CD8-positive, alpha-beta memory T cell (primary cell): ENCODE measurements at regions not wholly inside any gene's neighbourhood (a gene's known extent, or its start where the extent isn't known, plus 50 kb on each side); places are given as distances from the start of the nearest gene placed in this dataset.
A peak's percentile ranks its signal among the peaks of the same experiment; 100 is the strongest.

Experiments used
- CTCF ChIA-PET: fragments of 350-600 bp; sonication (Branson Sonifier 250); formaldehyde crosslinking; loops from one replicate; lab custom pipeline; 2021; ENCODE audit warnings: antibody characterized with exemption; lab: Charles Lee
- POLR2A ChIA-PET: fragments of 350-600 bp; sonication (Branson Sonifier 250); formaldehyde crosslinking; loops from one replicate; lab custom pipeline; 2021; ENCODE audit warnings: antibody characterized with exemption; lab: Charles Lee
- DNase-seq, 5 donors: peaks; one replicate each; pipeline versions ENCODE4 v3.0.0 to v3.0.0-alpha.2; 2020 to 2022; ENCODE audit warnings: mixed read lengths in 1 of 5
- H3K27ac ChIP-seq: one replicate; pipeline ENCODE4 v1.7.0; 2013; ENCODE audit warnings: low read depth, mild to moderate bottlenecking, low read length, moderate library complexity
- H3K27me3 ChIP-seq: 2 replicates; pipeline ENCODE4 v1.7.0; 2013; ENCODE audit warnings: low read length, mild to moderate bottlenecking; ENCODE audit not compliant: insufficient read depth, poor library complexity, severe bottlenecking
- H3K36me3 ChIP-seq: 2 replicates; pipeline ENCODE4 v1.7.0; 2013; ENCODE audit warnings: mild to moderate bottlenecking, low read length, moderate library complexity; ENCODE audit not compliant: insufficient read depth
- H3K4me1 ChIP-seq: 2 replicates; pipeline ENCODE4 v1.7.0; 2013; ENCODE audit warnings: mild to moderate bottlenecking, low read length, moderate library complexity; ENCODE audit not compliant: insufficient read depth
- H3K4me3 ChIP-seq: 2 replicates; pipeline ENCODE4 v1.7.0; 2013; ENCODE audit warnings: mild to moderate bottlenecking, low read length
- H3K9me3 ChIP-seq: 2 replicates; pipeline ENCODE4 v1.7.0; 2013; ENCODE audit warnings: mild to moderate bottlenecking, low read length
- H3K27ac Mint-ChIP-seq, 8 donors: one replicate each; pipeline ENCODE4 v1.8.0; 2020 to 2021; ENCODE audit warnings: mixed read lengths in 8 of 8, mild to moderate bottlenecking in 6 of 8, inconsistent platforms in 3 of 8, moderate library complexity in 3 of 8
- H3K27me3 Mint-ChIP-seq, 2 donors: one replicate each; pipeline ENCODE4 v1.8.0; 2020 to 2021; ENCODE audit warnings: mixed read lengths in 2 of 2, mild to moderate bottlenecking in 1 of 2, moderate library complexity in 1 of 2
- H3K36me3 Mint-ChIP-seq, 3 donors: one replicate each; pipeline ENCODE4 v1.8.0; 2020 to 2021; ENCODE audit warnings: mixed read lengths in 3 of 3, inconsistent platforms in 1 of 3, mild to moderate bottlenecking in 1 of 3
- H3K4me1 Mint-ChIP-seq, 3 donors: one replicate each; pipeline ENCODE4 v1.8.0; 2020 to 2021; ENCODE audit warnings: mixed read lengths in 3 of 3, inconsistent platforms in 1 of 3, mild to moderate bottlenecking in 1 of 3
- H3K4me3 Mint-ChIP-seq, 7 donors: one replicate each; pipeline ENCODE4 v1.8.0; 2020 to 2021; ENCODE audit warnings: mixed read lengths in 7 of 7, mild to moderate bottlenecking in 6 of 7, moderate library complexity in 4 of 7, inconsistent platforms in 2 of 7
- H3K9me3 Mint-ChIP-seq, 5 donors: one replicate each; pipeline ENCODE4 v1.8.0; 2020 to 2022; ENCODE audit warnings: mixed read lengths in 5 of 5, mild to moderate bottlenecking in 3 of 5, moderate library complexity in 2 of 5, inconsistent platforms in 1 of 5

DNA sequence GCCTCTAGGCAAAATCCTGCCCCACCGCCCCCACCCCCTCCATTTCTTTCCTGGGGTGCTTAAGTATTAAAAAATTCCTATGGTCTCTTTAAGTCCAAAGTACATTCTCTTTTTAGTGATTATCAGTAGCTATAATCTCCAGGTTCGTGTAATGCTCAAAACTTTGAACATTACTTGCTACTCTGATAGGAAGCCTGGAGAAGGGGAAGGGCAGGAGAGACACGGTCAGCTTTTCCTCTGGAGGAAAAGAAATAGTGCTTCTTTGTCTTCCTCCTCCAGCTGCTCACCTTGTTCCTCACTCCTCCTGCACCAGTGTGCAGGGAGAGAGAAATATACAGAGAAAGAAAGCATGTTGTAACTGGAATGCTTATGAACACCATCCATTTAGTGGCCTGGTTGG, 80.4 kb downstream of the PPP1R2C start:
- H3K4me1 Mint-ChIP-seq, result no peaks in the 10 kb centered on the region
- DNase-seq, result no peak
- H3K27me3 Mint-ChIP-seq, result peaks cover 0 to 3% of the 10 kb centered on the region in 2 donors
- Histone ChIP-seq H3K27ac (no peak overlapping the region), H3K4me3 (no peak overlapping the region), H3K4me1 (no peaks in the 10 kb centered on the region), H3K9me3 (no peaks in the 10 kb centered on the region), H3K36me3 (no peaks in the 10 kb centered on the region), H3K27me3 (no peaks in the 10 kb centered on the region)
- peaks cover 0 to 7% (median 0%) of the 10 kb centered on the region in 3 donors for H3K36me3 Mint-ChIP-seq
- POLR2A ChIA-PET, result no interaction called here
- no peak overlapping the region for H3K4me3 Mint-ChIP-seq
- CTCF ChIA-PET, result no interaction called here
- H3K9me3 Mint-ChIP-seq, result peaks cover 0 to 2% (median 0%) of the 10 kb centered on the region in 5 donors
- no peak overlapping the region for H3K27ac Mint-ChIP-seq

DNA sequence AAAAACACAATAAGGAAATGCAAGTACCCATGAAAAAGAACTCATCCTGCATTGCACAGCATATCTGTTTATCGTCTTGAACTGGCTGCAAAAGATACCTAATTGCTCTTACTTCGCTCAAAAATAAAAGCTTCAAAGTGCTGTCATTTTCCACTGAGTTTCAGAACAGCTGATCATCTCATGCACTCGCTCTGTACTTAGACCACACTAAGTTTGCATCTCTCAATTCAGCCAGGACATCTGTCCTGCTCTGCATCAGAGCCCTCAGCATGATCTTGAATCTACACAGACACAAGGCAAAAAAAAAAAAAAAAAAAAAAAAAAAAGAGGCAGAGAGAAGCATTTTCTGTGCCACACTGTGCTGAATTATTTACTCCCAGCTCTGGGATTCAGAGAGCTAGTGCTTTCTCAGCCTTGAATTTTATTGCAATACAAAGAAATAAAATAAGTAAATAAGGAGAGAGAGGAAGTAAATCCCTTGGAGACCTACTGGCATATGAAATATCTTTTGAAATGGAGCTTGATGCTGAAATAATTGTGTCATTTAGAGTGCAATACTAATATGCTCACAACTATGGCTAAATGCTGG, 81.3 kb downstream of the PPP1R2C start:
- Mint-ChIP-seq H3K4me1 (no peaks in the 10 kb centered on the region), H3K4me3 (no peak overlapping the region), H3K36me3 (peaks cover 0 to 3% (median 0%) of the 10 kb centered on the region in 3 donors), H3K27me3 (peaks cover 0 to 3% of the 10 kb centered on the region in 2 donors), H3K9me3 (peaks cover 0 to 2% (median 0%) of the 10 kb centered on the region in 5 donors), H3K27ac (no peak overlapping the region)
- no peak overlapping the region for H3K4me3 ChIP-seq
- H3K27me3 ChIP-seq, result no peaks in the 10 kb centered on the region
- POLR2A ChIA-PET, result no interaction called here
- H3K36me3 ChIP-seq, result no peaks in the 10 kb centered on the region
- H3K4me1 ChIP-seq, result no peaks in the 10 kb centered on the region
- DNase-seq, result no peak
- no peak overlapping the region for H3K27ac ChIP-seq
- no peaks in the 10 kb centered on the region for H3K9me3 ChIP-seq
- CTCF ChIA-PET, result no interaction called here

GRCh38 chrX:42695800-42696358, 82.1 kb downstream of the PPP1R2C start:
- Mint-ChIP-seq H3K27me3 (peaks cover 0 to 3% of the 10 kb centered on the region in 2 donors), H3K36me3 (no peaks in the 10 kb centered on the region), H3K9me3 (peaks cover 0 to 2% (median 0%) of the 10 kb centered on the region in 5 donors), H3K4me3 (no peak overlapping the region), H3K4me1 (no peaks in the 10 kb centered on the region), H3K27ac (peak overlapping the region in 1 of 8 donors; percentile 17)
- DNase-seq, result no peak
- Histone ChIP-seq H3K4me1 (no peaks in the 10 kb centered on the region), H3K27ac (no peak overlapping the region), H3K36me3 (no peaks in the 10 kb centered on the region), H3K4me3 (no peak overlapping the region), H3K9me3 (no peaks in the 10 kb centered on the region), H3K27me3 (no peaks in the 10 kb centered on the region)
- POLR2A ChIA-PET, result no interaction called here
- CTCF ChIA-PET, result no interaction called here

- Mint-ChIP-seq H3K36me3 (no peaks in the 10 kb centered on the region), H3K27ac (no peak overlapping the region), H3K4me3 (no peak overlapping the region), H3K27me3 (peaks cover 0 to 3% of the 10 kb centered on the region in 2 donors), H3K4me1 (no peaks in the 10 kb centered on the region), H3K9me3 (no peaks in the 10 kb centered on the region)
- H3K27me3 ChIP-seq, result no peaks in the 10 kb centered on the region
- ChIA-PET CTCF (no interaction called here), POLR2A (no interaction called here)
- no peaks in the 10 kb centered on the region for H3K4me1 ChIP-seq
- H3K36me3 ChIP-seq, result no peaks in the 10 kb centered on the region
- DNase-seq, result no peak
- no peaks in the 10 kb centered on the region for H3K9me3 ChIP-seq
- no peak overlapping the region for H3K4me3 ChIP-seq
- no peak overlapping the region for H3K27ac ChIP-seq
These were observed 83.6 kb downstream of the PPP1R2C start for GRCh38 chrX:42694260-42694815.

- DNase-seq, result no peak
- Mint-ChIP-seq H3K27me3 (peaks cover 0 to 9% of the 10 kb centered on the region in 2 donors), H3K4me3 (no peak overlapping the region), H3K36me3 (no peaks in the 10 kb centered on the region), H3K4me1 (no peaks in the 10 kb centered on the region), H3K27ac (no peak overlapping the region), H3K9me3 (no peaks in the 10 kb centered on the region)
- Histone ChIP-seq H3K4me3 (no peak overlapping the region), H3K4me1 (no peaks in the 10 kb centered on the region), H3K36me3 (no peaks in the 10 kb centered on the region), H3K9me3 (no peaks in the 10 kb centered on the region), H3K27ac (no peak overlapping the region), H3K27me3 (no peaks in the 10 kb centered on the region)
- ChIA-PET CTCF (no interaction called here), POLR2A (no interaction called here)
These were observed 86.8 kb downstream of the PPP1R2C start for GRCh38 chrX:42691196-42691595.

DNA sequence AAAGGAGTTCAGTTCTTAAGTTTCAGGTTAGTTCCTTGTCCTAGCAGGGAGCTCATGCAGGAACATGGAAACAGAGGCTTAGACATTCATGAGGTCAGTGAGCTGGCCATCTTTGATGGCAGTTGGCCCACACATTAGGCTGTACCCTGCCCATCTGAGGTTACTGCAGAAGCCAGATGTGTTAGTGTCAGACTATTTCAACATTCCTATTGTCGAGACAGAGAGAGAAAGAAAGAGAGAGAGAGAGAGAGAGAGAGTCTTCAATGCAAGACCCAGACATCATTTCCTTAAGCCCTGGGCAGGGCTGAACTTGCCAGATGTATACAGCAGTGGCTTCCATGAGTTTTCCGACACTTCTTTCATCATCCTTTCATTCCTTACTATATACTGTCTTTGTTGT, 91.3 kb downstream of the PPP1R2C start:
- Histone ChIP-seq H3K4me1 (no peaks in the 10 kb centered on the region), H3K27me3 (no peaks in the 10 kb centered on the region), H3K4me3 (no peak overlapping the region), H3K27ac (no peak overlapping the region), H3K36me3 (no peaks in the 10 kb centered on the region), H3K9me3 (no peaks in the 10 kb centered on the region)
- Mint-ChIP-seq H3K27ac (no peak overlapping the region), H3K9me3 (no peaks in the 10 kb centered on the region), H3K36me3 (no peaks in the 10 kb centered on the region), H3K4me1 (no peaks in the 10 kb centered on the region), H3K4me3 (no peak overlapping the region), H3K27me3 (peaks cover 0 to 6% of the 10 kb centered on the region in 2 donors)
- no peak for DNase-seq
- POLR2A ChIA-PET, result no interaction called here
- CTCF ChIA-PET, result no interaction called here

GRCh38 chrX:42686296-42686695, 91.7 kb downstream of the PPP1R2C start:
- DNase-seq, result no peak
- no peaks in the 10 kb centered on the region for H3K9me3 ChIP-seq
- Mint-ChIP-seq H3K36me3 (no peaks in the 10 kb centered on the region), H3K27ac (no peak overlapping the region), H3K9me3 (no peaks in the 10 kb centered on the region), H3K27me3 (peaks cover 0 to 6% of the 10 kb centered on the region in 2 donors), H3K4me3 (no peak overlapping the region), H3K4me1 (no peaks in the 10 kb centered on the region)
- POLR2A ChIA-PET, result no interaction called here
- CTCF ChIA-PET, result no interaction called here
- H3K27ac ChIP-seq, result no peak overlapping the region
- no peaks in the 10 kb centered on the region for H3K4me1 ChIP-seq
- H3K4me3 ChIP-seq, result no peak overlapping the region
- no peaks in the 10 kb centered on the region for H3K36me3 ChIP-seq
- H3K27me3 ChIP-seq, result no peaks in the 10 kb centered on the region

GRCh38 chrX:42684065-42684464, 93.9 kb downstream of the PPP1R2C start:
- Mint-ChIP-seq H3K4me1 (no peaks in the 10 kb centered on the region), H3K4me3 (no peak overlapping the region)

More at GRCh38 chrX:42684065-42684464, 93.9 kb downstream of the PPP1R2C start:
- ChIA-PET POLR2A (no interaction called here), CTCF (no interaction called here)
- Histone ChIP-seq H3K4me1 (no peaks in the 10 kb centered on the region), H3K36me3 (no peaks in the 10 kb centered on the region), H3K27me3 (no peaks in the 10 kb centered on the region), H3K27ac (no peak overlapping the region), H3K9me3 (no peaks in the 10 kb centered on the region), H3K4me3 (no peak overlapping the region)
- Mint-ChIP-seq H3K27me3 (peaks cover 0 to 6% of the 10 kb centered on the region in 2 donors), H3K36me3 (no peaks in the 10 kb centered on the region), H3K27ac (no peak overlapping the region), H3K9me3 (no peaks in the 10 kb centered on the region)
- no peak for DNase-seq
